Trophoblast cell (in vitro differentiated cells and primary cell): ENCODE measurements at regions not wholly inside any gene's neighbourhood (a gene's known extent, or its start where the extent isn't known, plus 50 kb on each side); places are given as distances from the start of the nearest gene placed in this dataset.
"Not testable (repeated sequence)": the region's sequence is repeated elsewhere in the genome, so short reads cannot be mapped to it uniquely, and the experiment has no call there.

ENCODE experiments used
- DNase-seq, 2 donors: peaks; one replicate each; pipeline ENCODE4 v3.0.0-alpha.2; 2016
- H2AFZ ChIP-seq: 2 replicates; pipeline ENCODE4 v1.6.1; 2013; ENCODE audit warnings: low read length, moderate library complexity, mild to moderate bottlenecking; ENCODE audit not compliant: insufficient read depth, poor library complexity
- H2AK5ac ChIP-seq: 2 replicates; pipeline ENCODE4 v1.6.1; 2013; ENCODE audit warnings: mild to moderate bottlenecking, low read length
- H2BK120ac ChIP-seq: 2 replicates; pipeline ENCODE4 v1.6.1; 2013; ENCODE audit warnings: low read length, mild to moderate bottlenecking, moderate library complexity; ENCODE audit not compliant: insufficient read depth, poor library complexity
- H2BK12ac ChIP-seq: 2 replicates; pipeline ENCODE4 v1.6.1; 2013; ENCODE audit warnings: mild to moderate bottlenecking, low read length, moderate library complexity
- H2BK5ac ChIP-seq: 2 replicates; pipeline ENCODE4 v1.6.1; 2013; ENCODE audit warnings: low read length, low read depth, moderate library complexity, mild to moderate bottlenecking; ENCODE audit not compliant: poor library complexity
- H3K14ac ChIP-seq: 2 replicates; pipeline ENCODE4 v1.6.1; 2013; ENCODE audit warnings: mild to moderate bottlenecking, low read length
- H3K18ac ChIP-seq: 2 replicates; pipeline ENCODE4 v1.6.1; 2013; ENCODE audit warnings: mild to moderate bottlenecking, low read length
- H3K23ac ChIP-seq: 2 replicates; pipeline ENCODE4 v1.6.1; 2013; ENCODE audit warnings: low read length
- H3K27ac ChIP-seq: 2 replicates; pipeline ENCODE4 v1.5.1; 2013; ENCODE audit warnings: low read depth, mild to moderate bottlenecking, inconsistent platforms, low read length, moderate library complexity
- H3K27me3 ChIP-seq: 2 replicates; pipeline ENCODE4 v1.6.1; 2013; ENCODE audit warnings: inconsistent platforms, mild to moderate bottlenecking, low read length, moderate library complexity; ENCODE audit not compliant: insufficient read depth
- H3K36me3 ChIP-seq, 2 experiments: 1 replicate in 1 of 2; 2 replicates in 1 of 2; pipeline ENCODE4 v1.6.1; 2013; ENCODE audit warnings: low read length in 2 of 2, mild to moderate bottlenecking in 2 of 2, moderate library complexity in 1 of 2; ENCODE audit not compliant: insufficient read depth in 2 of 2, control insufficient read depth in 1 of 2
- H3K4ac ChIP-seq: 2 replicates; pipeline ENCODE4 v1.6.1; 2013; ENCODE audit warnings: low read depth, mild to moderate bottlenecking, low read length, moderate library complexity
- H3K4me1 ChIP-seq, 2 experiments: 1 replicate in 1 of 2; 2 replicates in 1 of 2; pipeline ENCODE4 v1.6.1; 2013; ENCODE audit warnings: low read length in 2 of 2, mild to moderate bottlenecking in 2 of 2, moderate library complexity in 1 of 2; ENCODE audit not compliant: insufficient read depth in 2 of 2, control insufficient read depth in 1 of 2
- H3K4me2 ChIP-seq: 2 replicates; pipeline ENCODE4 v1.6.1; 2013; ENCODE audit warnings: inconsistent platforms, mild to moderate bottlenecking, low read length, moderate library complexity
- H3K4me3 ChIP-seq: 2 replicates; pipeline ENCODE4 v1.5.1; 2013; ENCODE audit warnings: mild to moderate bottlenecking, low read depth, low read length, inconsistent platforms
- H3K79me1 ChIP-seq: one replicate; pipeline ENCODE4 v1.6.1; 2013; ENCODE audit warnings: low read length
- H3K79me2 ChIP-seq: 2 replicates; pipeline ENCODE4 v1.6.1; 2013; ENCODE audit warnings: low read length, mild to moderate bottlenecking; ENCODE audit not compliant: control insufficient read depth, insufficient read depth, poor library complexity
- H3K9ac ChIP-seq: 2 replicates; pipeline ENCODE4 v1.6.1; 2013; ENCODE audit warnings: mild to moderate bottlenecking, low read length
- H3K9me3 ChIP-seq: 2 replicates; pipeline ENCODE4 v1.6.1; 2013; ENCODE audit warnings: low read depth, mild to moderate bottlenecking, control low read depth, inconsistent platforms, low read length; ENCODE audit not compliant: insufficient read depth
- H4K12ac ChIP-seq: 2 replicates; pipeline ENCODE4 v1.6.1; 2013; ENCODE audit warnings: low read depth, mild to moderate bottlenecking, low read length, moderate library complexity
- H4K8ac ChIP-seq: 2 replicates; pipeline ENCODE4 v1.6.1; 2013; ENCODE audit warnings: low read depth, mild to moderate bottlenecking, low read length, moderate library complexity
- H4K91ac ChIP-seq: one replicate; pipeline ENCODE4 v1.6.1; 2013; ENCODE audit warnings: low read depth, mild to moderate bottlenecking, low read length, moderate library complexity
- WGBS: extraction: QIAGEN DNeasy Blood & Tissue Kit; methylation state at CpG from one replicate; pipeline ENCODE4 v1.1.7; 2013; ENCODE audit warnings: missing lambda C conversion rate; ENCODE audit not compliant: insufficient read length, insufficient coverage; ENCODE audit errors: extremely low coverage; 5-methylcytosine and 5-hydroxymethylcytosine counted together

DNA sequence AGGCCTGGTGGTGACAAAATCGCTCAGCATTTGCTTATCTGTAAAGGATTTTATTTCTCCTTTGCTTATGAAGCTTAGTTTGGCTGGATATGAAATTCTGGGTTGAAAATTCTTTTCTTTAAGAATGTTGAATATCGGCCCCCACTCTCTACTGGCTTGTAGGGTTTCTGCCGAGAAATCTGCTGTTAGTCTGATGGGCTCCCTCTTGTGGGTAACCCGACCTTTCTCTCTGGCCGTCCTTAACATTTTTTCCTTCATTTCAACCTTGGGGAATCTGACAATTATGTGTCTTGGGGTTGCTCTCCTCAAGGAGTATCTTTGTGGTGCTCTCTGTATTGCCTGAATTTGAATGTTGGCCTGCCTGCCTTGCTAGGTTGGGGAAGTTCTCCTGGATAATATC lies 65.3 kb upstream of the TP53I11 start:
- not testable (repeated sequence) for H4K12ac ChIP-seq, H3K4me3 ChIP-seq, H3K23ac ChIP-seq, H3K4me1 ChIP-seq, H3K4ac ChIP-seq, H3K27me3 ChIP-seq, H3K9me3 ChIP-seq, H4K91ac ChIP-seq, H2BK12ac ChIP-seq, H3K18ac ChIP-seq, H3K79me1 ChIP-seq, H3K14ac ChIP-seq, DNase-seq, H3K4me2 ChIP-seq, H2AK5ac ChIP-seq, H4K8ac ChIP-seq, H2BK5ac ChIP-seq, H2AFZ ChIP-seq, H3K79me2 ChIP-seq, H3K36me3 ChIP-seq, H3K27ac ChIP-seq, H2BK120ac ChIP-seq, H3K9ac ChIP-seq
- no CpG with 5 or more reads among the region's 5 CpGs for WGBS

DNA sequence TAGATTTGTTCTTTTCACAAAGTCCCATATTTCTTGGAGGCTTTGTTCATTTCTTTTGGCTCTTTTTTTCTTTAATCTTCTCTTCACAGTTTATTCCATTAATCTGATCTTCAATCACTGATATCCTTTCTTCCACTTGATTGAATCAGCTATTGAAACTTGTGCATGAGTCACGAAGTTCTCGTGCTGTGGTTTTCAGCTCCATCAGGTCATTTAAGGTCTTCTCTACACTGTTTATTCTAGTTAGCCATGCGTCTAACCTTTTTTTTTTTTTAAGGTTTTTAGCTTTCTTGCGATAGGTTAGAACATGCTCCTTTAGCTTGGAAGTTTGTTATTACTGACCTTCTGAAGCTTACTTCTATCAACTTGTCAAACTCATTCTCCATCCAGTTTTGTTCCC lies 65.8 kb upstream of the TP53I11 start:
- H3K4ac ChIP-seq, H3K4me3 ChIP-seq, H2BK5ac ChIP-seq, H3K23ac ChIP-seq, H3K79me2 ChIP-seq, H3K9me3 ChIP-seq, H3K4me1 ChIP-seq, H2AFZ ChIP-seq, H2BK120ac ChIP-seq, DNase-seq, H4K8ac ChIP-seq, H3K4me2 ChIP-seq, H2BK12ac ChIP-seq, H4K91ac ChIP-seq, H3K14ac ChIP-seq, H3K79me1 ChIP-seq, H2AK5ac ChIP-seq, H3K18ac ChIP-seq, H3K9ac ChIP-seq, H3K27ac ChIP-seq, H4K12ac ChIP-seq, H3K27me3 ChIP-seq, H3K36me3 ChIP-seq: not testable (repeated sequence)
- no CpG with 5 or more reads among the region's 4 CpGs for WGBS

DNA sequence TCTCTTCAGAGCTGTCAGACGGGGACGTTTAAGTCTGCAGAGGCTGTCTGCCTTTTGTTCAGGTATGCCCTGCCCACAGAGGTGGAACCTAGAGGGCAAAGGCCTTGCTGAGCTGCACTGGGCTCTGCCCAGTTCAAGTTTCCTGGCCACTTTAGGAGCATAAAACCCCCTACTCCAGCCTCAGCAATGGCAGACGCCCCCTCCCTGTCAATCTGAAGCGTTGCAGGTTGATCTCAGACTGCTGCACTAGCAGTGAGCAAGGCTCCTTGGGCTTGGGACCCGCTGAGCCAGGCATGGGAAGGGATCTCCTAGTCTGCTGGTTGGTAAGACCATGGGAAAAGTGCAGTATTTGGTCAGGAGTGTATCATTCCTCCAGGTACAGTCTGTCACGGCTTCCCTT lies 66.6 kb upstream of the TP53I11 start:
- WGBS, result no CpG with 5 or more reads among the region's 6 CpGs
- Histone ChIP-seq H3K4me3 (no peak overlapping the region), H3K18ac (no peak overlapping the region), H4K12ac (no peak overlapping the region), H3K9ac (no peak overlapping the region), H3K27me3 (no peaks in the 10 kb centered on the region), H3K9me3 (no peaks in the 10 kb centered on the region), H4K91ac (no peak overlapping the region), H4K8ac (no peak overlapping the region), H3K4ac (no peak overlapping the region), H3K4me1 (peaks cover 9 to 16% of the 10 kb centered on the region in 2 experiments), H3K14ac (no peak overlapping the region), H2BK5ac (no peak overlapping the region), H3K79me1 (no peaks in the 10 kb centered on the region), H3K23ac (no peak overlapping the region), H2AFZ (no peak overlapping the region), H3K36me3 (no peaks in the 10 kb centered on the region), H3K79me2 (no peaks in the 10 kb centered on the region), H3K4me2 (no peak overlapping the region), H2AK5ac (no peak overlapping the region), H2BK120ac (no peak overlapping the region), H3K27ac (no peak overlapping the region), H2BK12ac (no peak overlapping the region)
- DNase-seq, result no peak

DNA sequence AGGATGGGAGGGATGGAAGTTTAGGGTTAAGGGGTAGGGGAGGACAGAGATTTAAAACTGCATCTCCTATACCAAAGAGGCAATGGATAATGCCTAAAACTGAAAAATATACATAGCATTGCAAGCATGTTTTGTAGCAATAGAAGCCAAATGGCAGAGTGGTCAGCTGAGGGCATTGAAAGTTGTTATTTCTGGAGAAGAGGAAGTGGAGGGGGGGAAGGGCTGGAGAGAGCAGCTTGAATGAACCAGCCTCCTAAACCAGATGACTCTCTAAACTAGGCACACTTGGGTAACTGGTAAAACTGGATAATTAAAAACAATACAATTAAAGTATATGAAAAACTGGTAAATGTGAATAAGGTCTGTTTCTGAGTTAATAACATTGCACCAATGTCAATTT lies 70.3 kb upstream of the TP53I11 start:
- no peak overlapping the region for H4K91ac ChIP-seq
- no peak overlapping the region for H3K4me2 ChIP-seq
- no peak overlapping the region for H3K23ac ChIP-seq
- no peaks in the 10 kb centered on the region for H3K36me3 ChIP-seq
- H3K9me3 ChIP-seq, result no peaks in the 10 kb centered on the region
- H4K12ac ChIP-seq, result no peak overlapping the region
- H2AFZ ChIP-seq, result no peak overlapping the region
- peaks cover 2% of the 10 kb centered on the region for H3K79me1 ChIP-seq
- H3K27ac ChIP-seq, result no peak overlapping the region
- H3K27me3 ChIP-seq, result no peaks in the 10 kb centered on the region
- peaks cover 19 to 26% of the 10 kb centered on the region in 2 experiments for H3K4me1 ChIP-seq
- H2BK12ac ChIP-seq, result no peak overlapping the region
- H3K14ac ChIP-seq, result no peak overlapping the region
- no peak overlapping the region for H2AK5ac ChIP-seq
- DNase-seq, result no peak
- H3K4ac ChIP-seq, result no peak overlapping the region
- H2BK5ac ChIP-seq, result no peak overlapping the region
- H3K18ac ChIP-seq, result no peak overlapping the region
- no peaks in the 10 kb centered on the region for H3K79me2 ChIP-seq
- no peak overlapping the region for H3K9ac ChIP-seq
- no peak overlapping the region for H4K8ac ChIP-seq
- no peak overlapping the region for H3K4me3 ChIP-seq
- no peak overlapping the region for H2BK120ac ChIP-seq
